ENCODE measurements at regions not wholly inside any gene's neighbourhood (a gene's known extent, or its start where the extent isn't known, plus 50 kb on each side); places are given as distances from the start of the nearest gene placed in this dataset.
"Not testable (repeated sequence)": the region's sequence is repeated elsewhere in the genome, so short reads cannot be mapped to it uniquely, and the experiment has no call there.

GRCh38 chr1:234833118-234833517 is 223.1 kb upstream of the IRF2BP2 start:
- Mint-ChIP-seq H3K27ac (peak overlapping the region in 1 of 2 donors; percentile 58), H3K9me3 (peaks cover 0 to 31% of the 10 kb centered on the region in 2 donors), H3K36me3 (peaks cover 0 to 26% of the 10 kb centered on the region in 2 donors)
- ATAC-seq (no peak), DNase-seq (ENCODE audit: low spot score in 2 of 2) (no peak)

GRCh38 chr1:234827656-234828055 is 217.7 kb upstream of the IRF2BP2 start:
- peaks cover 0 to 18% of the 10 kb centered on the region in 2 donors for H3K9me3 Mint-ChIP-seq
- peaks cover 0 to 21% of the 10 kb centered on the region in 2 donors for H3K36me3 Mint-ChIP-seq
- H3K27ac Mint-ChIP-seq: no peak overlapping the region
- ATAC-seq (no peak), DNase-seq (ENCODE audit: low spot score in 2 of 2) (no peak)

- DNase-seq (ENCODE audit: low spot score in 2 of 2) (no peak), ATAC-seq (no peak)
- H3K9me3 Mint-ChIP-seq: peaks cover 0 to 18% of the 10 kb centered on the region in 2 donors
- H3K27ac Mint-ChIP-seq: no peak overlapping the region
- peaks cover 0 to 21% of the 10 kb centered on the region in 2 donors for H3K36me3 Mint-ChIP-seq
These were observed 217.2 kb upstream of the IRF2BP2 start for GRCh38 chr1:234827181-234827580.

GRCh38 chr1:234826352-234826751 is 216.4 kb upstream of the IRF2BP2 start:
- Mint-ChIP-seq H3K27ac (no peak overlapping the region), H3K9me3 (peaks cover 0 to 19% of the 10 kb centered on the region in 2 donors), H3K36me3 (peaks cover 0 to 21% of the 10 kb centered on the region in 2 donors)
- DNase-seq (ENCODE audit: low spot score in 2 of 2) (no peak), ATAC-seq (no peak)

GRCh38 chr1:234825498-234826165 is 215.7 kb upstream of the IRF2BP2 start:
- H3K36me3 Mint-ChIP-seq: peaks cover 0 to 19% of the 10 kb centered on the region in 2 donors
- ATAC-seq (no peak), DNase-seq (ENCODE audit: low spot score in 2 of 2) (no peak)
- peaks cover 0 to 21% of the 10 kb centered on the region in 2 donors for H3K9me3 Mint-ChIP-seq
- H3K27ac Mint-ChIP-seq: no peak overlapping the region

- H3K27ac Mint-ChIP-seq; DNase-seq (ENCODE audit: low spot score in 2 of 2); ATAC-seq: not testable (repeated sequence)
- peaks cover 0 to 11% of the 10 kb centered on the region in 2 donors for H3K36me3 Mint-ChIP-seq
- peaks cover 0 to 13% of the 10 kb centered on the region in 2 donors for H3K9me3 Mint-ChIP-seq
These were observed 214.9 kb upstream of the IRF2BP2 start for GRCh38 chr1:234824836-234825235.

- no peak overlapping the region for H3K27ac Mint-ChIP-seq
- H3K36me3 Mint-ChIP-seq: no peaks in the 10 kb centered on the region
- ATAC-seq (no peak), DNase-seq (ENCODE audit: low spot score in 2 of 2) (no peak)
- peaks cover 0 to 7% of the 10 kb centered on the region in 2 donors for H3K9me3 Mint-ChIP-seq
These were observed 213.5 kb upstream of the IRF2BP2 start for GRCh38 chr1:234823191-234824176.

- no peak overlapping the region for H3K27ac Mint-ChIP-seq
- DNase-seq (ENCODE audit: low spot score in 2 of 2) (no peak), ATAC-seq (no peak)
- H3K9me3 Mint-ChIP-seq: peaks cover 0 to 4% of the 10 kb centered on the region in 2 donors
- no peaks in the 10 kb centered on the region for H3K36me3 Mint-ChIP-seq
These were observed 211.9 kb upstream of the IRF2BP2 start for GRCh38 chr1:234821840-234822239.

- Mint-ChIP-seq H3K9me3 (peaks cover 0 to 4% of the 10 kb centered on the region in 2 donors), H3K36me3 (no peaks in the 10 kb centered on the region), H3K27ac (no peak overlapping the region)
- DNase-seq (ENCODE audit: low spot score in 2 of 2) (no peak), ATAC-seq (no peak)
These were observed 210.6 kb upstream of the IRF2BP2 start for GRCh38 chr1:234820597-234820996.

GRCh38 chr1:234819845-234820244 is 209.9 kb upstream of the IRF2BP2 start:
- not testable (repeated sequence) for H3K9me3 Mint-ChIP-seq; H3K27ac Mint-ChIP-seq; DNase-seq (ENCODE audit: low spot score in 2 of 2); H3K36me3 Mint-ChIP-seq; ATAC-seq

GRCh38 chr1:234818040-234818387 is 208.0 kb upstream of the IRF2BP2 start:
- H3K9me3 Mint-ChIP-seq; H3K27ac Mint-ChIP-seq; ATAC-seq; H3K36me3 Mint-ChIP-seq; DNase-seq (ENCODE audit: low spot score in 2 of 2): not testable (repeated sequence)

GRCh38 chr1:234817313-234818039 is 207.5 kb upstream of the IRF2BP2 start:
- H3K27ac Mint-ChIP-seq; ATAC-seq; H3K9me3 Mint-ChIP-seq; DNase-seq (ENCODE audit: low spot score in 2 of 2); H3K36me3 Mint-ChIP-seq: not testable (repeated sequence)

- H3K36me3 Mint-ChIP-seq; H3K27ac Mint-ChIP-seq; DNase-seq (ENCODE audit: low spot score in 2 of 2); ATAC-seq; H3K9me3 Mint-ChIP-seq: not testable (repeated sequence)
These were observed 206.9 kb upstream of the IRF2BP2 start for GRCh38 chr1:234816864-234817263.

- H3K27ac Mint-ChIP-seq; H3K36me3 Mint-ChIP-seq; DNase-seq (ENCODE audit: low spot score in 2 of 2); H3K9me3 Mint-ChIP-seq; ATAC-seq: not testable (repeated sequence)
These were observed 206.3 kb upstream of the IRF2BP2 start for GRCh38 chr1:234816186-234816851.

- not testable (repeated sequence) for DNase-seq (ENCODE audit: low spot score in 2 of 2); ATAC-seq; H3K36me3 Mint-ChIP-seq; H3K27ac Mint-ChIP-seq; H3K9me3 Mint-ChIP-seq
These were observed 205.4 kb upstream of the IRF2BP2 start for GRCh38 chr1:234815295-234815815.

GRCh38 chr1:234814235-234814634 is 204.3 kb upstream of the IRF2BP2 start:
- not testable (repeated sequence) for ATAC-seq; DNase-seq (ENCODE audit: low spot score in 2 of 2); H3K9me3 Mint-ChIP-seq; H3K36me3 Mint-ChIP-seq; H3K27ac Mint-ChIP-seq

Measured in activated naive CD4-positive, alpha-beta T cell treated with anti-CD3 and anti-CD28 coated beads, Interleukin-2, amount 50 U/mL, for 72 hours (primary cell).